Adrenal gland (tissue), 5 donors: ENCODE measurements at regions not wholly inside any gene's neighbourhood (a gene's known extent, or its start where the extent isn't known, plus 50 kb on each side); places are given as distances from the start of the nearest gene placed in this dataset.

ENCODE experiments used
- POLR2A ChIP-seq, 2 donors: fragments of 450-650 bp; IDR thresholded peaks; one replicate each; pipeline ENCODE4 v1.6.1; 2017; ENCODE audit warnings: antibody characterized with exemption in 2 of 2, mild to moderate bottlenecking in 2 of 2, moderate library complexity in 1 of 2
- TF ChIP-seq, protein P1 (sequence below), 6 experiments: fragments of 450-650 bp in 4 of 6; fragments of 200-600 bp in 2 of 6; sonication (generic) in 1 of 6; IDR thresholded peaks; 1 replicate in 5 of 6; 2 replicates in 1 of 6; pipeline versions ENCODE4 v1.5.1 to v1.8.0; 2016 to 2021; ENCODE audit warnings: antibody characterized with exemption in 6 of 6, mild to moderate bottlenecking in 2 of 6, moderate library complexity in 1 of 6
- donor health status: DM: no; HTN: no; CAD: no.

- no peak for TF ChIP-seq POLR2A (IDR thresholded peaks at IDR 0.05)
- TF ChIP-seq, protein P1, sequence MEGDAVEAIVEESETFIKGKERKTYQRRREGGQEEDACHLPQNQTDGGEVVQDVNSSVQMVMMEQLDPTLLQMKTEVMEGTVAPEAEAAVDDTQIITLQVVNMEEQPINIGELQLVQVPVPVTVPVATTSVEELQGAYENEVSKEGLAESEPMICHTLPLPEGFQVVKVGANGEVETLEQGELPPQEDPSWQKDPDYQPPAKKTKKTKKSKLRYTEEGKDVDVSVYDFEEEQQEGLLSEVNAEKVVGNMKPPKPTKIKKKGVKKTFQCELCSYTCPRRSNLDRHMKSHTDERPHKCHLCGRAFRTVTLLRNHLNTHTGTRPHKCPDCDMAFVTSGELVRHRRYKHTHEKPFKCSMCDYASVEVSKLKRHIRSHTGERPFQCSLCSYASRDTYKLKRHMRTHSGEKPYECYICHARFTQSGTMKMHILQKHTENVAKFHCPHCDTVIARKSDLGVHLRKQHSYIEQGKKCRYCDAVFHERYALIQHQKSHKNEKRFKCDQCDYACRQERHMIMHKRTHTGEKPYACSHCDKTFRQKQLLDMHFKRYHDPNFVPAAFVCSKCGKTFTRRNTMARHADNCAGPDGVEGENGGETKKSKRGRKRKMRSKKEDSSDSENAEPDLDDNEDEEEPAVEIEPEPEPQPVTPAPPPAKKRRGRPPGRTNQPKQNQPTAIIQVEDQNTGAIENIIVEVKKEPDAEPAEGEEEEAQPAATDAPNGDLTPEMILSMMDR (IDR thresholded peaks at IDR 0.05): no peak
Observed at GRCh38 chr13:57874530-57874929, 243.0 kb downstream of the PCDH17 start.
